ENCODE measurements at regions not wholly inside any gene's neighbourhood (a gene's known extent, or its start where the extent isn't known, plus 50 kb on each side); places are given as distances from the start of the nearest gene placed in this dataset.

GRCh38 chr4:167581449-167581965 is 347.2 kb upstream of the SPOCK3 start:
- H3K27me3 ChIP-seq, result no peaks in the 10 kb centered on the region

GRCh38 chr4:167587361-167587760 is 353.1 kb upstream of the SPOCK3 start:
- Histone ChIP-seq H3K4me2 (no peak overlapping the region), H3K36me3 (peaks cover 5% of the 10 kb centered on the region), H3K4me1 (peaks cover 9% of the 10 kb centered on the region), H4K20me1 (ENCODE audit: low read depth) (no peaks in the 10 kb centered on the region), H3K27me3 (no peaks in the 10 kb centered on the region), H3K79me2 (ENCODE audit: low read depth) (no peaks in the 10 kb centered on the region), H3K27ac (no peak overlapping the region), H3F3A (ENCODE audit: low read depth) (peaks cover 11% of the 10 kb centered on the region), H2AFZ (replicated peaks) (no peak overlapping the region), H3K9ac (no peak overlapping the region), H3K9me3 (ENCODE audit: low read depth) (no peaks in the 10 kb centered on the region), H3K4me3 (no peak overlapping the region)
- Mint-ChIP-seq H3K4me1 (no peaks in the 10 kb centered on the region), H3K27ac (no peak overlapping the region), H3K9me3 (peaks cover 2% of the 10 kb centered on the region), H3K36me3 (no peaks in the 10 kb centered on the region), H3K27me3 (ENCODE audit: insufficient read depth, low read depth) (peaks cover 3% of the 10 kb centered on the region), H3K4me3 (no peak overlapping the region)
- no peak for DNase-seq (ENCODE audit: low spot score)
- TF ChIP-seq CTCF (IDR thresholded peaks at IDR 0.05) (no peak), EZH2 (IDR thresholded peaks at IDR 0.05) (no peak)

More at GRCh38 chr4:167581449-167581965, 347.2 kb upstream of the SPOCK3 start:
- no peak overlapping the region for H3K4me2 ChIP-seq
- H3K4me1 ChIP-seq, result no peaks in the 10 kb centered on the region
- no peaks in the 10 kb centered on the region for H3K4me1 Mint-ChIP-seq
- no peaks in the 10 kb centered on the region for H3K79me2 ChIP-seq (ENCODE audit: low read depth)
- peaks cover 4% of the 10 kb centered on the region for H3K36me3 ChIP-seq
- H3K4me3 ChIP-seq, result no peak overlapping the region
- peaks cover 24% of the 10 kb centered on the region for H3K9me3 Mint-ChIP-seq
- no peak overlapping the region for H3K27ac Mint-ChIP-seq
- no peaks in the 10 kb centered on the region for H4K20me1 ChIP-seq (ENCODE audit: low read depth)
- no peaks in the 10 kb centered on the region for H3K36me3 Mint-ChIP-seq
- H2AFZ ChIP-seq (replicated peaks), result no peak overlapping the region
- H3K4me3 Mint-ChIP-seq, result no peak overlapping the region
- H3F3A ChIP-seq (ENCODE audit: low read depth), result no peaks in the 10 kb centered on the region
- H3K27ac ChIP-seq, result no peak overlapping the region
- peaks cover 17% of the 10 kb centered on the region for H3K9me3 ChIP-seq (ENCODE audit: low read depth)
- TF ChIP-seq CTCF (IDR thresholded peaks at IDR 0.05) (no peak), EZH2 (IDR thresholded peaks at IDR 0.05) (no peak), EZH2phosphoT487 (IDR thresholded peaks at IDR 0.05) (no peak)
- no peak for DNase-seq (ENCODE audit: low spot score)
- H3K9ac ChIP-seq, result no peak overlapping the region
- H3K27me3 Mint-ChIP-seq (ENCODE audit: insufficient read depth, low read depth), result no peaks in the 10 kb centered on the region

GRCh38 chr4:167595898-167596297 is 361.6 kb upstream of the SPOCK3 start:
- H3K4me2 ChIP-seq, result no peak overlapping the region

More at GRCh38 chr4:167595898-167596297, 361.6 kb upstream of the SPOCK3 start:
- H3K9ac ChIP-seq, result no peak overlapping the region
- no peaks in the 10 kb centered on the region for H3K27me3 ChIP-seq
- H3K4me3 ChIP-seq, result no peak overlapping the region
- no peak for TF ChIP-seq EZH2phosphoT487 (IDR thresholded peaks at IDR 0.05)
- no peak for TF ChIP-seq CTCF (IDR thresholded peaks at IDR 0.05)
- TF ChIP-seq EZH2 (IDR thresholded peaks at IDR 0.05), result no peak
- no peak overlapping the region for H2AFZ ChIP-seq (replicated peaks)
- Mint-ChIP-seq H3K4me1 (no peaks in the 10 kb centered on the region), H3K27ac (no peak overlapping the region), H3K36me3 (no peaks in the 10 kb centered on the region), H3K27me3 (ENCODE audit: insufficient read depth, low read depth) (no peaks in the 10 kb centered on the region), H3K4me3 (no peak overlapping the region), H3K9me3 (no peaks in the 10 kb centered on the region)
- H3F3A ChIP-seq (ENCODE audit: low read depth), result no peaks in the 10 kb centered on the region
- no peaks in the 10 kb centered on the region for H3K79me2 ChIP-seq (ENCODE audit: low read depth)
- no peak for DNase-seq (ENCODE audit: low spot score)
- no peak overlapping the region for H3K27ac ChIP-seq
- no peaks in the 10 kb centered on the region for H3K36me3 ChIP-seq
- no peaks in the 10 kb centered on the region for H3K9me3 ChIP-seq (ENCODE audit: low read depth)
- H3K4me1 ChIP-seq, result no peaks in the 10 kb centered on the region
- no peaks in the 10 kb centered on the region for H4K20me1 ChIP-seq (ENCODE audit: low read depth)

All from neural progenitor cell (in vitro differentiated cells).